Uterus (tissue), 2 donors: ENCODE measurements at regions not wholly inside any gene's neighbourhood (a gene's known extent, or its start where the extent isn't known, plus 50 kb on each side); places are given as distances from the start of the nearest gene placed in this dataset.

ENCODE experiments used
- POLR2A ChIP-seq, 2 donors: fragments of 450-650 bp; IDR thresholded peaks; one replicate each; pipeline ENCODE4 v1.6.1; 2016; ENCODE audit warnings: antibody characterized with exemption in 2 of 2, mild to moderate bottlenecking in 1 of 2, moderate library complexity in 1 of 2
- TF ChIP-seq, protein P1 (sequence below), 4 experiments: fragments of 200-600 bp in 2 of 4; fragments of 450-650 bp in 2 of 4; sonication (generic) in 2 of 4; IDR thresholded peaks; one replicate each; pipeline ENCODE4 v1.5.1; 2016 to 2019; ENCODE audit warnings: antibody characterized with exemption in 4 of 4, mild to moderate bottlenecking in 2 of 4, moderate library complexity in 1 of 4

DNA sequence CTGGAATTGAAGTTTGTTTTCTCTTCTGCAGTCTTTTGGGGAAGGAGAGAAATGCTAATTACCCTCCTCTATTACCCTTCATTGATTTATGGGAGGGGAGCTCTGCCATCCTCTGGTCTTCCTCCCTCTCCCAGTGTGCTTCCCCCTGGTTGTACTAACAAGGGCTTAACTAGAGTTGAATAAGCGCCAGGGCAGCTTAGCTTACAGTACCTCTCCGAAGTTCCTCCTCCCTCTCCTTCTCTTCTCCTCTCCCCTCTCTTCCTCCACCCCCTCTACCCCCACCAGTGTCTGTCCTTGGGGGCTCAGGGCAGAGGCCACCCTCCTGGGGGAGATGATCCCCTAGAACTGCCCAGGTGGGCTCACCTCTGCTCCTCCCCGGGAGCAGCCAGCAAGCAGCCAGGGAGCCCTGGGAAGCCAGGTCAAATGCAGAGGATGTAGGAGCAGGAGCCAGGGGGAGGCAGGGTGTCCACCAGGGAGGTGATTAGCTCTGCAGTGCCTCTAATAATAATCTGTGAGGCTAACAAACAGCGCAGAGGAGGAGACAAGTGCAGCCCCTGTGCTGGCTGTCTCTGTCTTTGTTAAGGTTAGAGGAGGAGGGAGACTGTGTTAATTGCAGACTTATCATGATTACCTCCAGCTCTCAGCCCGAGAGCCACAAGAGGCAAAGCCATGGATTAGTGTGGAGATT, 191.6 kb upstream of the CADM1 start:
- TF ChIP-seq, protein P1, sequence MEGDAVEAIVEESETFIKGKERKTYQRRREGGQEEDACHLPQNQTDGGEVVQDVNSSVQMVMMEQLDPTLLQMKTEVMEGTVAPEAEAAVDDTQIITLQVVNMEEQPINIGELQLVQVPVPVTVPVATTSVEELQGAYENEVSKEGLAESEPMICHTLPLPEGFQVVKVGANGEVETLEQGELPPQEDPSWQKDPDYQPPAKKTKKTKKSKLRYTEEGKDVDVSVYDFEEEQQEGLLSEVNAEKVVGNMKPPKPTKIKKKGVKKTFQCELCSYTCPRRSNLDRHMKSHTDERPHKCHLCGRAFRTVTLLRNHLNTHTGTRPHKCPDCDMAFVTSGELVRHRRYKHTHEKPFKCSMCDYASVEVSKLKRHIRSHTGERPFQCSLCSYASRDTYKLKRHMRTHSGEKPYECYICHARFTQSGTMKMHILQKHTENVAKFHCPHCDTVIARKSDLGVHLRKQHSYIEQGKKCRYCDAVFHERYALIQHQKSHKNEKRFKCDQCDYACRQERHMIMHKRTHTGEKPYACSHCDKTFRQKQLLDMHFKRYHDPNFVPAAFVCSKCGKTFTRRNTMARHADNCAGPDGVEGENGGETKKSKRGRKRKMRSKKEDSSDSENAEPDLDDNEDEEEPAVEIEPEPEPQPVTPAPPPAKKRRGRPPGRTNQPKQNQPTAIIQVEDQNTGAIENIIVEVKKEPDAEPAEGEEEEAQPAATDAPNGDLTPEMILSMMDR (IDR thresholded peaks at IDR 0.05): no peak
- TF ChIP-seq POLR2A (IDR thresholded peaks at IDR 0.05): no peak
